Hepatocyte (in vitro differentiated cells): ENCODE measurements at regions not wholly inside any gene's neighbourhood (a gene's known extent, or its start where the extent isn't known, plus 50 kb on each side); places are given as distances from the start of the nearest gene placed in this dataset.
A peak's percentile ranks its signal among the peaks of the same experiment; 100 is the strongest.

Source experiments
- DNase-seq: peaks from one replicate; pipeline ENCODE4 v3.0.0-alpha.2; 2016; ENCODE audit warnings: low spot score
- H2AFZ ChIP-seq: fragments of 200-600 bp; sonication (generic); 2 replicates; pipeline ENCODE4 v1.6.0; 2016; ENCODE audit warnings: antibody characterized with exemption, mild to moderate bottlenecking
- H3K27ac ChIP-seq: fragments of 200-600 bp; sonication (generic); 2 replicates; pipeline ENCODE4 v1.5.1; 2016; ENCODE audit warnings: mild to moderate bottlenecking
- H3K27me3 ChIP-seq: fragments of 200-600 bp; sonication (generic); 2 replicates; pipeline ENCODE4 v1.6.1; 2016
- H3K36me3 ChIP-seq: fragments of 200-600 bp; sonication (generic); replicated peaks from 2 replicates; pipeline ENCODE4 v1.5.1; 2016; ENCODE audit warnings: low read depth; ENCODE audit not compliant: insufficient read depth
- H3K4me1 ChIP-seq: fragments of 200-600 bp; sonication (generic); 2 replicates; pipeline ENCODE4 v1.5.1; 2016; ENCODE audit warnings: mild to moderate bottlenecking, moderate library complexity; ENCODE audit not compliant: insufficient read depth
- H3K4me2 ChIP-seq: fragments of 200-600 bp; sonication (generic); 2 replicates; pipeline ENCODE4 v1.6.0; 2016
- H3K4me3 ChIP-seq: fragments of 200-600 bp; sonication (generic); 2 replicates; pipeline ENCODE4 v1.5.1; 2016; ENCODE audit warnings: mild to moderate bottlenecking
- H3K79me2 ChIP-seq: fragments of 200-600 bp; sonication (generic); 2 replicates; pipeline ENCODE4 v1.6.0; 2017; ENCODE audit warnings: mild to moderate bottlenecking
- H3K9me2 ChIP-seq: fragments of 200-600 bp; sonication (generic); replicated peaks from 2 replicates; pipeline ENCODE4 v1.6.0; 2017; ENCODE audit warnings: mild to moderate bottlenecking; ENCODE audit not compliant: insufficient read depth
- H3K9me3 ChIP-seq: fragments of 200-600 bp; sonication (generic); 2 replicates; pipeline ENCODE4 v1.5.1; 2016; ENCODE audit warnings: low read depth, mild to moderate bottlenecking
- H4K20me1 ChIP-seq: fragments of 200-600 bp; sonication (generic); 2 replicates; pipeline ENCODE4 v1.6.0; 2016; ENCODE audit warnings: mild to moderate bottlenecking; ENCODE audit not compliant: insufficient read depth, poor library complexity, severe bottlenecking
- CTCF ChIP-seq: fragments of 200-600 bp; sonication (generic); IDR thresholded peaks from 2 replicates; pipeline ENCODE4 v1.5.1; 2016; ENCODE audit warnings: antibody characterized with exemption, mild to moderate bottlenecking; ENCODE audit not compliant: poor library complexity
- EZH2 ChIP-seq: fragments of 200-600 bp; sonication (generic); IDR thresholded peaks from 2 replicates; pipeline ENCODE4 v1.6.1; 2016; ENCODE audit warnings: antibody characterized with exemption, mild to moderate bottlenecking, borderline replicate concordance
- EZH2phosphoT487 ChIP-seq: fragments of 200-600 bp; sonication (generic); IDR thresholded peaks from one replicate; pipeline ENCODE4 v1.6.1; 2018; ENCODE audit warnings: antibody characterized with exemption, mild to moderate bottlenecking, low read depth, moderate library complexity; ENCODE audit not compliant: unreplicated experiment, severe bottlenecking
- WGBS: methylation state at CpG from one replicate; pipeline ENCODE4 v1.1.6; 2016; ENCODE audit warnings: low lambda C conversion rate; ENCODE audit errors: missing lambda C conversion rate; 5-methylcytosine and 5-hydroxymethylcytosine counted together

- no peaks in the 10 kb centered on the region for H3K36me3 ChIP-seq
- no peak overlapping the region for H2AFZ ChIP-seq
- no peaks in the 10 kb centered on the region for H3K4me1 ChIP-seq
- no peak overlapping the region for H3K27ac ChIP-seq
- TF ChIP-seq EZH2 (no peak), CTCF (no peak), EZH2phosphoT487 (no peak)
- H3K4me3 ChIP-seq = no peak overlapping the region
- no peaks in the 10 kb centered on the region for H4K20me1 ChIP-seq
- H3K79me2 ChIP-seq = no peaks in the 10 kb centered on the region
- no peak overlapping the region for H3K4me2 ChIP-seq
- DNase-seq = no peak
- H3K9me3 ChIP-seq = no peaks in the 10 kb centered on the region
- H3K27me3 ChIP-seq = no peaks in the 10 kb centered on the region
- no peaks in the 10 kb centered on the region for H3K9me2 ChIP-seq
Observed at GRCh38 chr6:115456848-115457247, 603.8 kb downstream of the FRK start.

- no peaks in the 10 kb centered on the region for H3K79me2 ChIP-seq
- no peak overlapping the region for H3K27ac ChIP-seq
- no peaks in the 10 kb centered on the region for H3K9me2 ChIP-seq
- H2AFZ ChIP-seq = no peak overlapping the region
- no peaks in the 10 kb centered on the region for H3K27me3 ChIP-seq
- WGBS = 77% methylated on average over 4 of the region's 4 CpGs
- no peaks in the 10 kb centered on the region for H3K9me3 ChIP-seq
- H3K36me3 ChIP-seq = no peaks in the 10 kb centered on the region
- TF ChIP-seq EZH2 (no peak), CTCF (no peak), EZH2phosphoT487 (no peak)
- H3K4me3 ChIP-seq = no peak overlapping the region
- no peak overlapping the region for H3K4me2 ChIP-seq
- H3K4me1 ChIP-seq = no peaks in the 10 kb centered on the region
- no peak for DNase-seq
- no peaks in the 10 kb centered on the region for H4K20me1 ChIP-seq
Observed at GRCh38 chr6:115443825-115444478, 616.7 kb downstream of the FRK start.

GRCh38 chr6:115442323-115442722 lies 618.4 kb downstream of the FRK start:
- TF ChIP-seq EZH2phosphoT487 (no peak), CTCF (no peak), EZH2 (no peak)
- Histone ChIP-seq H3K9me2 (no peaks in the 10 kb centered on the region), H3K4me1 (no peaks in the 10 kb centered on the region), H2AFZ (peak overlapping the region; percentile 31), H3K27ac (no peak overlapping the region), H4K20me1 (no peaks in the 10 kb centered on the region), H3K27me3 (no peaks in the 10 kb centered on the region), H3K36me3 (no peaks in the 10 kb centered on the region), H3K4me2 (no peak overlapping the region), H3K9me3 (no peaks in the 10 kb centered on the region), H3K79me2 (no peaks in the 10 kb centered on the region), H3K4me3 (no peak overlapping the region)
- 80% methylated on average over 2 of the region's 2 CpGs for WGBS
- no peak for DNase-seq
